Fibroblast of lung (primary cell): ENCODE measurements at regions not wholly inside any gene's neighbourhood (a gene's known extent, or its start where the extent isn't known, plus 50 kb on each side); places are given as distances from the start of the nearest gene placed in this dataset.
"Not testable (repeated sequence)": the region's sequence is repeated elsewhere in the genome, so short reads cannot be mapped to it uniquely, and the experiment has no call there.

Source experiments
- DNase-seq, 2 donors: peaks; one replicate each; pipeline versions ENCODE4 v3.0.0 to v3.0.0-alpha.2; 2010; ENCODE audit warnings: low read depth in 2 of 2
- H2AFZ ChIP-seq: 2 replicates; pipeline ENCODE4 v1.5.1; 2012; ENCODE audit warnings: low read length, control low read depth, inconsistent platforms
- H3K27ac ChIP-seq: 2 replicates; pipeline ENCODE4 v1.5.1; 2011; ENCODE audit warnings: low read length, control low read depth; ENCODE audit not compliant: insufficient read depth
- H3K27me3 ChIP-seq: 2 replicates; pipeline ENCODE4 v1.5.1; 2011; ENCODE audit warnings: mild to moderate bottlenecking, low read length; ENCODE audit not compliant: control insufficient read depth, insufficient read depth
- H3K36me3 ChIP-seq: 2 replicates; pipeline ENCODE4 v1.5.1; 2011; ENCODE audit warnings: low read length; ENCODE audit not compliant: control insufficient read depth, insufficient read depth
- H3K4me1 ChIP-seq: 2 replicates; pipeline ENCODE4 v1.5.1; 2011; ENCODE audit warnings: low read length; ENCODE audit not compliant: control insufficient read depth, insufficient read depth; ENCODE audit errors: extremely low read depth
- H3K4me2 ChIP-seq: 2 replicates; pipeline ENCODE4 v1.5.1; 2011; ENCODE audit warnings: low read length, control low read depth; ENCODE audit not compliant: insufficient read depth; ENCODE audit errors: extremely low read depth
- H3K4me3 ChIP-seq, 4 experiments: fragments of 200-600 bp in 1 of 4; sonication (generic) in 1 of 4; replicated peaks in 1 of 4; 2 replicates each; pipeline ENCODE4 v1.5.1; 2011 to 2016; ENCODE audit warnings: low read length in 4 of 4, low read depth in 3 of 4, mild to moderate bottlenecking in 3 of 4, control low read depth in 2 of 4, inconsistent platforms in 1 of 4, mixed read lengths in 1 of 4; ENCODE audit not compliant: insufficient read depth in 1 of 4; ENCODE audit errors: control extremely low read depth in 1 of 4
- H3K79me2 ChIP-seq: 2 replicates; pipeline ENCODE4 v1.5.1; 2012; ENCODE audit warnings: mild to moderate bottlenecking, low read length, inconsistent platforms; ENCODE audit not compliant: control insufficient read depth, insufficient read depth
- H3K9ac ChIP-seq: 2 replicates; pipeline ENCODE4 v1.5.1; 2011; ENCODE audit warnings: mild to moderate bottlenecking, low read length, control low read depth; ENCODE audit not compliant: insufficient read depth
- H3K9me3 ChIP-seq: 2 replicates; pipeline ENCODE4 v1.5.1; 2012; ENCODE audit warnings: low read depth, low read length; ENCODE audit not compliant: control insufficient read depth, insufficient read depth
- H4K20me1 ChIP-seq: 2 replicates; pipeline ENCODE4 v1.5.1; 2011; ENCODE audit warnings: low read length; ENCODE audit not compliant: control insufficient read depth, insufficient read depth; ENCODE audit errors: extremely low read depth
- EZH2 ChIP-seq: IDR thresholded peaks from 2 replicates; pipeline ENCODE4 v1.5.1; 2012; ENCODE audit warnings: low read length, control low read depth, mild to moderate bottlenecking; ENCODE audit errors: missing control alignments
- TF ChIP-seq, protein P1 (sequence below), 2 donors: IDR thresholded peaks in 1 of 2; conservative IDR thresholded peaks in 1 of 2; 1 replicate in 1 of 2; 2 replicates in 1 of 2; pipeline ENCODE4 v1.5.1; 2011 to 2012; ENCODE audit warnings: low read length in 2 of 2, control low read depth in 1 of 2, inconsistent platforms in 1 of 2, low read depth in 1 of 2, mild to moderate bottlenecking in 1 of 2

GRCh38 chr22:45090497-45090910 is 73.2 kb upstream of the NUP50 start:
- Histone ChIP-seq H3K27me3 (peaks cover 6% of the 10 kb centered on the region), H4K20me1 (no peaks in the 10 kb centered on the region), H3K9ac (no peak overlapping the region), H3K4me3 (no peak overlapping the region), H3K36me3 (no peaks in the 10 kb centered on the region), H3K9me3 (no peaks in the 10 kb centered on the region), H3K79me2 (no peaks in the 10 kb centered on the region), H2AFZ (no peak overlapping the region), H3K4me1 (no peaks in the 10 kb centered on the region), H3K4me2 (no peak overlapping the region), H3K27ac (no peak overlapping the region)
- no peak for TF ChIP-seq EZH2
- TF ChIP-seq, protein P1, sequence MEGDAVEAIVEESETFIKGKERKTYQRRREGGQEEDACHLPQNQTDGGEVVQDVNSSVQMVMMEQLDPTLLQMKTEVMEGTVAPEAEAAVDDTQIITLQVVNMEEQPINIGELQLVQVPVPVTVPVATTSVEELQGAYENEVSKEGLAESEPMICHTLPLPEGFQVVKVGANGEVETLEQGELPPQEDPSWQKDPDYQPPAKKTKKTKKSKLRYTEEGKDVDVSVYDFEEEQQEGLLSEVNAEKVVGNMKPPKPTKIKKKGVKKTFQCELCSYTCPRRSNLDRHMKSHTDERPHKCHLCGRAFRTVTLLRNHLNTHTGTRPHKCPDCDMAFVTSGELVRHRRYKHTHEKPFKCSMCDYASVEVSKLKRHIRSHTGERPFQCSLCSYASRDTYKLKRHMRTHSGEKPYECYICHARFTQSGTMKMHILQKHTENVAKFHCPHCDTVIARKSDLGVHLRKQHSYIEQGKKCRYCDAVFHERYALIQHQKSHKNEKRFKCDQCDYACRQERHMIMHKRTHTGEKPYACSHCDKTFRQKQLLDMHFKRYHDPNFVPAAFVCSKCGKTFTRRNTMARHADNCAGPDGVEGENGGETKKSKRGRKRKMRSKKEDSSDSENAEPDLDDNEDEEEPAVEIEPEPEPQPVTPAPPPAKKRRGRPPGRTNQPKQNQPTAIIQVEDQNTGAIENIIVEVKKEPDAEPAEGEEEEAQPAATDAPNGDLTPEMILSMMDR (conservative IDR thresholded peaks at IDR 0.05 in 1 of 2, IDR thresholded peaks at IDR 0.05 in 1 of 2; ENCODE audit: low read depth in 1 of 2, low read length in 2 of 2): no peak
- DNase-seq: peak; percentile 22 to 59

DNA sequence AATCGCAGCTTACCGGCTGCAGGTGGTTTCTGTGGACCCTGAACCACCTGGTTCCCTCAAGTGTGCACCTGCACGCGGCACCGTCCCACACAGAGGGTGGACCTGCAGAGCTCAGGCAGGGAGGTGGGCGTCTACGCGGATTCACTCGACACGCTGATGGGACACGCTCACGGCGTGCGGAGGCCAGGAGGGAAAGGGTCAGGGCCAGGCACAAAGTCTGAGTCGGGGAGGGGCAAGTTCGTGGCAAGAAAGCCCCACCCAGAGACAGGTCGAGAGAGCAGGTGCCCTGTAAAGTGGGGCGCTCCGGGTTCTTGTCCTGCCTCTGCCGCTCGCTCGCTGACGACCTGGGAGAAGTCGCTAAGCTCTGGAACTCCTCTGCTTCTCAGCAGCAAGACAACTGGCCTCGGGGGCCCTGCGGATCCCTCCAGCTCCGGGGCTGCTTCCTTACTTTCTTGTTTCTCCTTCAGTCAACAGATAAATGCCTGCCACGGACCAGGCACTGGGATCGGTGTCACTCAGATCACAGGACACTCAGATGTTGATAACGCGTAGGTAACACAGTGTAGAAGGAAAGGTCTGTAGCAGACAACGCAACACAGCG is 72.4 kb upstream of the NUP50 start:
- Histone ChIP-seq H3K4me3 (no peak overlapping the region), H3K9me3 (no peaks in the 10 kb centered on the region), H4K20me1 (no peaks in the 10 kb centered on the region), H3K4me1 (no peaks in the 10 kb centered on the region), H3K27me3 (peaks cover 11% of the 10 kb centered on the region), H3K4me2 (no peak overlapping the region), H3K36me3 (no peaks in the 10 kb centered on the region), H3K9ac (no peak overlapping the region), H3K79me2 (no peaks in the 10 kb centered on the region), H2AFZ (no peak overlapping the region), H3K27ac (no peak overlapping the region)
- no peak for TF ChIP-seq EZH2
- TF ChIP-seq, protein P1 (conservative IDR thresholded peaks at IDR 0.05 in 1 of 2, IDR thresholded peaks at IDR 0.05 in 1 of 2; ENCODE audit: low read depth in 1 of 2, low read length in 2 of 2): no peak
- no peak for DNase-seq

GRCh38 chr22:45091875-45092274 is 71.8 kb upstream of the NUP50 start:
- H3K79me2 ChIP-seq, H4K20me1 ChIP-seq, H3K36me3 ChIP-seq, H3K27ac ChIP-seq, DNase-seq, H3K9ac ChIP-seq, H2AFZ ChIP-seq, H3K4me2 ChIP-seq, H3K4me1 ChIP-seq, H3K9me3 ChIP-seq, H3K4me3 ChIP-seq: not testable (repeated sequence)
- H3K27me3 ChIP-seq: peaks cover 11% of the 10 kb centered on the region
